Activated T-helper 17 cell treated with anti-CD3 and anti-CD28 coated beads, Interleukin-2, amount 50 U/mL, for 72 hours (primary cell): ENCODE measurements at regions not wholly inside any gene's neighbourhood (a gene's known extent, or its start where the extent isn't known, plus 50 kb on each side); places are given as distances from the start of the nearest gene placed in this dataset.
"Not testable (repeated sequence)": the region's sequence is repeated elsewhere in the genome, so short reads cannot be mapped to it uniquely, and the experiment has no call there.

Experiments used
- ATAC-seq: fragments of 150-1000 bp; cut with Tn5 transposase; replicated peaks from 2 replicates; pipeline ENCODE4 v1.10.0; 2021; ENCODE audit warnings: mild to moderate bottlenecking, moderate library complexity
- H3K27ac Mint-ChIP-seq: one replicate; pipeline ENCODE4 v1.8.0; 2022; ENCODE audit warnings: mixed read lengths
- H3K27me3 Mint-ChIP-seq: one replicate; pipeline ENCODE4 v1.8.0; 2022; ENCODE audit warnings: mixed read lengths
- H3K36me3 Mint-ChIP-seq: one replicate; pipeline ENCODE4 v1.8.0; 2022; ENCODE audit warnings: low read depth, mild to moderate bottlenecking, mixed read lengths
- H3K4me1 Mint-ChIP-seq: one replicate; pipeline ENCODE4 v1.8.0; 2022; ENCODE audit warnings: mixed read lengths
- H3K4me3 Mint-ChIP-seq: one replicate; pipeline ENCODE4 v1.8.0; 2022; ENCODE audit warnings: mild to moderate bottlenecking, mixed read lengths
- H3K9me3 Mint-ChIP-seq: one replicate; pipeline ENCODE4 v1.8.0; 2022; ENCODE audit warnings: mixed read lengths

DNA sequence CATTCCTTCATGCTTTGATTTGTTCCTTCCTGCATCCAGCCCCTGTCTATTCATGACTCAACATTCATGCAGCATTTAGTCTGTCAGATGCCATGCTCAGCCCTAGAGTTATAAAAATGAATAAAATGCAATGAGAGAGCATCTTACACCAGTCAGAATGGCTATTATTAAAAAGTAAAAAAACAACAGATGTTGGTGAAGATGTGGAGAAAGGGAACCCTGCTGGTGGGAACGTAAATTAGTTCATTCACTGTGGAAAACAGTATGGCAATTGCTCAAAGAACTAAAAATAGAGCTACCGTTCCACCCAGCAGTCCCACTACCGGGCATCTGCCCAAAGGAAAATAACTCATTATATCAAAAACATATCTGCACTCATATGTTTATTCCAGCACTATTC, 70.0 kb upstream of the GTF3A start:
- H3K27me3 Mint-ChIP-seq = peaks cover 13% of the 10 kb centered on the region
- no peak for ATAC-seq
- no peaks in the 10 kb centered on the region for H3K36me3 Mint-ChIP-seq
- peak overlapping the region; percentile 78 for H3K4me3 Mint-ChIP-seq
- H3K9me3 Mint-ChIP-seq = no peaks in the 10 kb centered on the region
- H3K27ac Mint-ChIP-seq = no peak overlapping the region
- H3K4me1 Mint-ChIP-seq = peaks cover 14% of the 10 kb centered on the region

DNA sequence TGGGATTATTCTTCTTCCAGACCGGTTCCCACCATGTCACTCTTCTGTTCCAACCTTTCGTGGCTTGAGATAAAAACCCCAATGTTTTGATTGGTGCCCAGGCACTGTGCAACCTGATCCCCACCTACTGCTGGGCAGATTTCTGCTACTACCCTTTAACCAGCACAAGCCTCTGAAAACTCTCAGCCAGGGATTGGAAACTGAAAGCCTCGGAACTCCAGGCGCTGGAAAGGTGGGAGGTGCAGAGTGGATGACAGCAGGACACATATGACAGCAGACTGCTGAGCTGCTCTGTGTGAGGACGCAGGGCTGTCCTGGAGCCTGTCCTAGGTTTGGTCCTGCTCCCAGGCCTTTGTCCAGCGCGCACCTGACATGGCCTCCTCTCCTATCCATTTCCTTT, 68.5 kb upstream of the GTF3A start:
- no peak for ATAC-seq
- Mint-ChIP-seq H3K36me3 (no peaks in the 10 kb centered on the region), H3K27me3 (peaks cover 20% of the 10 kb centered on the region), H3K27ac (no peak overlapping the region), H3K4me3 (no peak overlapping the region), H3K4me1 (peaks cover 14% of the 10 kb centered on the region), H3K9me3 (no peaks in the 10 kb centered on the region)

DNA sequence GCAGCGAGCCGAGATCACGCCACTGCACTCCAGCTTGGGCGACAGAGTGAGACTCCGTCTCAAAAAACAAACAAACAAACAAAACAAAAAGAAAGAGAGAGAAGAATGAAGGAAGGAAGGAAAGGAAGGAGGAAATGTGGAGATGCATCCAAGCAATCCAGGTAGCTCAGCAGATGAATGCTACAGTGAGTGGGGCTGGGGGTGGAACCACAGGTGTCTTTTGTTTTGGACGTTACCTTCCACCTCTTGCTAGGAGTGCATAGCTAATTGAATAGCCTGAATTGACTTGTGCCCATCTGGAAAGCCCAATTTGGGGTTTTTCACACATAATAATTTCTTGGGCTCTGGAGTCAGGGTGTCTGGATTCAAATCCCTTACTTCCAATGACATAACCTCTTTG, 66.0 kb upstream of the GTF3A start:
- no peaks in the 10 kb centered on the region for H3K9me3 Mint-ChIP-seq
- H3K27me3 Mint-ChIP-seq = peaks cover 20% of the 10 kb centered on the region
- ATAC-seq = no peak
- no peak overlapping the region for H3K27ac Mint-ChIP-seq
- H3K4me3 Mint-ChIP-seq = no peak overlapping the region
- peaks cover 8% of the 10 kb centered on the region for H3K4me1 Mint-ChIP-seq
- H3K36me3 Mint-ChIP-seq = no peaks in the 10 kb centered on the region

DNA sequence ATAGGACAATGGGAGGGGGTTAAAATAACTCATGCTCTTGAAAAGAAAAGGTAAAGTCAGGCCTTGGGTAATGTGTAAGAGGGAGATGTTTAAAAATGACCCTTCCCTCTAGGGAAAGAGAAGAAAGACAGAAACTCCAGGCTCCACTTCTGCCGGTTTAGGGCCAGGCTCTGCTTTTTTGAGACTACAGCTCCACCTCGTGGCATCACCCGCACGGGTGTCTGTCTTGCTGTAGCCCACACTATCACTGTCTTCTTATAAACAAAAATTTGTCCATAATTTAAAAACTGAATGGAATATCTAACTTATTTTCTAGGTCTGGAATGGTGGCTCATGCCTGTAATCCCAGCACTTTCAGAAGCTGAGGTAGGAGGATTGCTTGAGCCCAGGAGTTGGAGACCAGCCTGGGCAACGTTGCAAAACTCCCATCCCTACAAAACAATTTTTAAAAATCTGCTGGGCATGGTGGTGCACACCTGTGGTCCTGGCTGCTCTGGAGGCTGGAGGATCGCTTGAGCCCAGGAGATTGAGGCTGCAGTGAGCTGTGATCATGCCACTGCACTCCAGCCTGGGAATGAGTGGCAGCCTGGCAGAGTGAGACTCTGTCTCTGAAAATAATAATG, 65.1 kb upstream of the GTF3A start:
- Mint-ChIP-seq H3K27me3 (peaks cover 20% of the 10 kb centered on the region), H3K4me3 (no peak overlapping the region), H3K4me1 (peaks cover 4% of the 10 kb centered on the region), H3K9me3 (no peaks in the 10 kb centered on the region), H3K36me3 (no peaks in the 10 kb centered on the region), H3K27ac (no peak overlapping the region)
- peak; percentile 63 for ATAC-seq

DNA sequence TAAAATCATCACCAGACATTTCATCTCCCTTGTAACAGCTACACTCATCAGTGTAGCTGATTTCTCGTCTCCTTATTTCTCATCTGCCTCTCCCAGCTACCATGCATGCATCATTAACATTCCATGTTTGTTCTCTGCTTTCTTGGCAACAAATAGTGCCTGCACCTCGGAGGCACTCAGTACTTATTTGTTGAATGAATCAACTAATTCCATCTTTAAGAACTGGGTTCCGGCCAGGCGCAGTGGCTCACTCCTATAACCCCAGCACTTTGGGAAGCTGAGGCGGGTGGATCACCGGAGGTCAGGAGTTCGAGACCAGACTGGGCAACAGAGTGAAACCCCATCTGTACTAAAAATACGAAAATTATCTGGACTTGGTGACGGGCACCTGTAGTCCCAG, 63.9 kb upstream of the GTF3A start:
- Mint-ChIP-seq H3K27me3 (peaks cover 20% of the 10 kb centered on the region), H3K9me3 (no peaks in the 10 kb centered on the region), H3K36me3 (no peaks in the 10 kb centered on the region), H3K27ac (no peak overlapping the region), H3K4me3 (no peak overlapping the region), H3K4me1 (peaks cover 4% of the 10 kb centered on the region)
- no peak for ATAC-seq

DNA sequence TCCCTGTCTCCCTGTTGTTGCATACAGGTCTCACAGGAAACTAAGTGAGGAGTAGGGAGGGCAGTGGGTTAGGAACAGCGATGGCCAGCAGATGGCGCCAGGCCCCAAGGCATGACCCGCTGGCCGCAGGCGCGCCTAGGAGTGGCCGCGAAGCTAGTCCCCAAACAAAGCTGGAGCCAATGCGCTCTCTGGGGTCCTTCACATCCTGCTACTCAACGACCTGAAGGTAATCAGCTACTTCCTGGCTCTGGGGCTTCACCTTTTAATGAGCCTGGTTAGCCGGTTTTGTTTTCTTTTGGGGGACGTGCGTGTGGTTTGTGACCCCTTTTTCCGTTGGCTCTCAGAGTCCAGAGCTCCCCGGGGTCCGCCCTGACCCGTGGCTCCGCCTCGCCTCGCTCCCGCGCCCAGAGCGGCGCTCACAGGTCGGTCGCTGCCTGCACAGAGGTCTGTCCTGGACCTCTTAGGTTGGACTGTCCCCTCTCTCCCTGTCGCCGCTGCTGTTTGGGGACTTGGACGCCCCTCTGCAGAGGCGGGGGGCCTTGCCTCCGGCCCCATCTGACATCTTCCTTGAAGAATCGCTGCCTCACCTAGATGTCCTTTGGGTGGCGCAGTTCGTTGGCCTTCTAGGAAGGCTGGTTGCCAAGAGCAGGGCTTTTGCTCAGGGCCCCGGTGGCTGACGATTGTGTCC, 62.2 kb upstream of the GTF3A start:
- Mint-ChIP-seq H3K4me3 (peak overlapping the region; percentile 17), H3K27me3 (peaks cover 24% of the 10 kb centered on the region), H3K27ac (no peak overlapping the region), H3K9me3 (no peaks in the 10 kb centered on the region), H3K4me1 (peaks cover 4% of the 10 kb centered on the region), H3K36me3 (no peaks in the 10 kb centered on the region)
- ATAC-seq = peak; percentile 95

DNA sequence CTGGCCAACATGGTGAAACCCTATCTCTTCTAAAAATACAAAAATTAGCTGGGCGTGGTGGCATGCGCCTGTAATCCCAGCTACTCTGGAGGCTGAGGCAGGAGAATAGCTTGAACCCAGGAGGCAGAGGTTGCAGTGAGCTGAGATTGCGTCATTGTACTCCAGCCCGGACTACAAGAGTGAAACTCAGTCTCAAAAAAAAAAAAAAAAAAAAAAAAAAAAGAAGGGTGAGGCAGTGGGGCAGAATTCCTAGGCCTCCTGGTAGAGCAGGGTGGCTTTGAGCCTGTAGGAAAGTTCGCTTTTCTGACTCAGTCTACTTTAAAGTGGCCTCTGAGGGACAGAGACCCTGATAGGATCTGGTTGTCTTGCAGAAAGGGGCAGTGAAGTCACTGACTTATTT, 60.8 kb upstream of the GTF3A start:
- not testable (repeated sequence) for H3K4me1 Mint-ChIP-seq, H3K9me3 Mint-ChIP-seq, H3K4me3 Mint-ChIP-seq, H3K36me3 Mint-ChIP-seq, ATAC-seq, H3K27ac Mint-ChIP-seq
- H3K27me3 Mint-ChIP-seq = peaks cover 28% of the 10 kb centered on the region

DNA sequence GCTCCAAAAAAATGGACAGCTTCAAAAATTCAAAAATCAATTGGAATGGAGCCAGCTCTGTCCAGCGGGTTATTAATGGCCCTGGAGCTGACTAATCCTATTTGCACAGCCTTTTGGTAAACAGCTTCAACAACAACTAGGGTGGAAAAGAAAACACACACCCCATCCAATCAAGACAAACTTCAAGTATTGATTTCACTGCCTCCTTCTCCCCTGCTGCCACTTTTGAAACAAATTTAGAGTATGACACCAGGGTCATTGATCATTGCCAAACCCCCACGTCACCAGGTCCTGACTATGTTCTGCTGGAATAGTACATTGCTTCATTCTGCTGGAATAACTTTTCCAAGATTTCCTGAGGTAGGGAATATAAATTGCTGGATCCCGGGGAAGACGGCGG, 56.8 kb upstream of the GTF3A start:
- no peaks in the 10 kb centered on the region for H3K9me3 Mint-ChIP-seq
- no peaks in the 10 kb centered on the region for H3K36me3 Mint-ChIP-seq
- no peak overlapping the region for H3K27ac Mint-ChIP-seq

DNA sequence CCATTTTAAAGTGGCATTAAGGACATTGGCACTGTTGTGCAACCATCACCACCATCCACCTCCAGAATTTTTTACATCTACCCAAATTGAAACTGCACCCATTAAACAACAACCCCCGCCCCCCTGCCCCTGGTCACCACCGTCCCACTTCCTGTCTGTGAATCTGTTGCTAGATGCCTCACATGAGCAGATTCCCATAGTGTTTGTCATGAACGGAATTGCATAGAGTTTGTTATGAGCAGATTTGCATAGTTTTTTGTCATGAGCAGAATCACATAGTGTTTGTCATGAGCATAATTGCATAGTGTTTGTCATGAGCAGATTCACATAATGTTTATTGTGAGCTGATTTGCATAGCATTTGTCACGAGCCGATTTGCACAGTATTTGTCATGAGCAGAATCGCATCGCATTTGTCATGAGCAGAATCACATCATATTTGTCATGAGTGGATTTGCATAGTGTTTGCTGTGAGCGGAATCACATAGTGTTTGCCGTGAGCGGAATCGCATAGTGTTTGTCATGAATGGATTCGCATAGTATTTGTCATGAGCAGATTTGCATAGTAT, 54.0 kb upstream of the GTF3A start:
- Mint-ChIP-seq H3K4me1 (no peaks in the 10 kb centered on the region), H3K27me3 (peaks cover 38% of the 10 kb centered on the region), H3K36me3 (no peaks in the 10 kb centered on the region), H3K4me3 (no peak overlapping the region), H3K27ac (no peak overlapping the region), H3K9me3 (no peaks in the 10 kb centered on the region)
- ATAC-seq = no peak

More for the DNA sequence above, 56.8 kb upstream of the GTF3A start:
- no peak for ATAC-seq
- peaks cover 25% of the 10 kb centered on the region for H3K27me3 Mint-ChIP-seq
- H3K4me3 Mint-ChIP-seq = no peak overlapping the region
- peaks cover 2% of the 10 kb centered on the region for H3K4me1 Mint-ChIP-seq

DNA sequence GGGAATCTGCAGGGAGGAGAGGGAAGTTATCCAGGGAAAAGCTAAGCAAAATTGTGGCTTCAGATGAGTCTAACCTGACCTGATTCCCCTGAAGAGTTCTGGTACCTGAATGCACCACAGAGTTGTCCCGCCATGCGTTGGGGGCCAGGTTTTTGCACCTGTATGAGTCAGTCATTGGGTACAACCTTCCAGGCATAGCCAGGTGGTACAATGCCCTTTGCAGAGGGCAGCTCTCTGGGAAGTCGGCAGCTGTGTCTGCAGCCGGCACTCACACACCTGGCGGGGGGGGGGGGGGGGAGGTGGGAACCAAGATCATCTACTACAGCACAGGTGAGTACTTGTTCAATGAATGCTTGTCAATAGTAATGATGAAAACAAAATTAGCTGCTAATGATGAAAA, 52.5 kb upstream of the GTF3A start:
- Mint-ChIP-seq H3K9me3 (no peaks in the 10 kb centered on the region), H3K27ac (no peak overlapping the region), H3K27me3 (peaks cover 31% of the 10 kb centered on the region), H3K4me3 (no peak overlapping the region), H3K4me1 (no peaks in the 10 kb centered on the region), H3K36me3 (no peaks in the 10 kb centered on the region)
- no peak for ATAC-seq

DNA sequence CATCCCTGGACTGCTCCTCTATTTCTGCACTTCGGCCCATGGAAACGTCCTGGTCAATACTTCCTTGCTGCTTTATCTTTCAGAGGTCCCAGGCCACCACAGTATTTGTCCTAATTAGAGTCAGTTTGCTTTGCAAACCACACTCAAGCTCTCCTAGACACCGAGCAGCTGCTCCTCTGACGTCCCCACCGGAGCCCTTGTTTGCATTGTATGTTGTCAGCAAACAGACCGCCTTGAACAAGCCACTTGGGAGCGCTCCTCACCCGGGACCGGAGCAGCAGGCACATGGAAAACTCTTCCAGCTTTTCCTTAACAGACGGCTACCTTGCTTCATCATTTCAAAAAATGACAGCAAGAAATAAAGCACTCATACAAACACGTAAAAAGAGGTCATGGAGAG, 51.5 kb upstream of the GTF3A start:
- H3K36me3 Mint-ChIP-seq = no peaks in the 10 kb centered on the region
- H3K27me3 Mint-ChIP-seq = peaks cover 28% of the 10 kb centered on the region
- ATAC-seq = no peak
- H3K4me3 Mint-ChIP-seq = no peak overlapping the region
- H3K9me3 Mint-ChIP-seq = no peaks in the 10 kb centered on the region
- H3K4me1 Mint-ChIP-seq = no peaks in the 10 kb centered on the region
- no peak overlapping the region for H3K27ac Mint-ChIP-seq

DNA sequence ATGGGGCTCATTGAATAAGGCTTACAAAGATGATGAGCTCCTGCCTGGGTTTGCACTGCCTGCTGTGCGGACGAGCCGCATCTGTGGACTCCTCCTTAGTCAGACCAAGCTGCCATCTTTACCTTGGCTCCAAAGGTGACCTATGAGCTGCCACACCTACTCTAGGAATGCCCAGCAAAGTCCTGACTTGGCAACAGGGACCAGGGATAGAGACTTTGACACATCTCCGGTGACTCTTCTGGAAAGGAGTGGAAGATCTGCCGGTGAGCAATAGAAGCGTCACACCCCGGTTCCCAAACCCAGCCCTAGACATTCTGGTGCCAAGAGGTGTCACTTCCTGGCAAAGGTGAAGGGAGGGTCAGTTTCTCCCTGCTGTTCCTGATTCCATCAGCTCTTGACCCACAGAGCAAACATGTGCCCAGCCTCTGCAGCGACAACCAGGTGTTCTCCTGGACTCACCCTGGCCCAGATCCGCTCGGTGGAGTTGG, 50.2 kb upstream of the GTF3A start:
- Mint-ChIP-seq H3K4me1 (no peaks in the 10 kb centered on the region), H3K36me3 (no peaks in the 10 kb centered on the region), H3K27ac (no peak overlapping the region), H3K9me3 (no peaks in the 10 kb centered on the region), H3K27me3 (peaks cover 26% of the 10 kb centered on the region), H3K4me3 (no peak overlapping the region)
- ATAC-seq = peak; percentile 5
